IMR-90 (cell line): ENCODE measurements at regions not wholly inside any gene's neighbourhood (a gene's known extent, or its start where the extent isn't known, plus 50 kb on each side); places are given as distances from the start of the nearest gene placed in this dataset.

Experiments
- CEBPB ChIP-seq: IDR thresholded peaks from 2 replicates; pipeline ENCODE4 v1.6.1; 2012; ENCODE audit warnings: low read depth, low read length, improper control_type of control experiment
- CTCF ChIP-seq: conservative IDR thresholded peaks from 2 replicates; pipeline ENCODE4 v1.5.1; 2012; ENCODE audit warnings: mild to moderate bottlenecking, low read depth, low read length, improper control_type of control experiment
- ELK1 ChIP-seq: fragments of 150-350 bp; IDR thresholded peaks from 2 replicates; pipeline ENCODE4 v1.6.1; 2016; ENCODE audit warnings: low read depth, mild to moderate bottlenecking, low read length, moderate library complexity, borderline replicate concordance
- FOS ChIP-seq: fragments of 150-350 bp; IDR thresholded peaks from 2 replicates; pipeline ENCODE4 v1.6.1; 2016; ENCODE audit warnings: low read depth, low read length
- NFE2L2 ChIP-seq: fragments of 150-350 bp; IDR thresholded peaks from 2 replicates; pipeline ENCODE4 v1.6.1; 2016; ENCODE audit warnings: low read depth, mild to moderate bottlenecking, low read length
- POLR2A ChIP-seq: IDR thresholded peaks from 2 replicates; pipeline ENCODE4 v1.6.1; 2012; ENCODE audit warnings: mild to moderate bottlenecking, low read depth, low read length
- RAD21 ChIP-seq: IDR thresholded peaks from 2 replicates; pipeline ENCODE4 v1.6.1; 2012; ENCODE audit warnings: low read length, improper control_type of control experiment
- RCOR1 ChIP-seq: IDR thresholded peaks from 2 replicates; pipeline ENCODE4 v1.6.1; 2012; ENCODE audit warnings: mild to moderate bottlenecking, low read length, improper control_type of control experiment; ENCODE audit not compliant: insufficient replicate concordance
- SMC3 ChIP-seq: fragments of 150-350 bp; IDR thresholded peaks from 2 replicates; pipeline ENCODE4 v1.6.1; 2016; ENCODE audit warnings: low read depth, mild to moderate bottlenecking, antibody characterized with exemption, low read length, moderate library complexity
- TF ChIP-seq, protein P1 (sequence below): fragments of 150-350 bp; IDR thresholded peaks from 2 replicates; pipeline ENCODE4 v1.6.1; 2017; ENCODE audit warnings: mild to moderate bottlenecking, antibody characterized with exemption, low read length, low read depth

DNA sequence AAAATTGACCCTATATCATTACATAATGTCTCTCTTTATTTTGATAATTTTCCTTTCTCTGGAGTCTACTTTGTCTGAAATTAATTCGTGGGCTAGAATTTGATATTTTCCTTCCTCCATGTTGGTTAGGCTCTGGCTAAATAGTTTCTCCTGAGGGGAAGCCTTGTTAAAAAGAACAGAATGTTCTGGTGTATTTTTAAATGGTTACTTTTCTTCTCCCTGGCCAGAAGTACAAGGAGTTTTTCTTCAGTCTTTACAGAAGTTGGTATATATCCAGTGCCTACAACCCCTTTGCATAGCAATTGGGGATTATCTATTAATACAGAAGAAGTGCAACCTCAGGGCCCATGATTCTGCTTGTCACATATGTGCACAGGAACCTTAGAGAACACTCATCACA is 185.6 kb upstream of the RAB4A start:
- TF ChIP-seq FOS (no peak), CTCF (no peak), SMC3 (no peak), RAD21 (no peak), POLR2A (no peak), NFE2L2 (no peak), CEBPB (no peak), RCOR1 (no peak), ELK1 (no peak)
- TF ChIP-seq, protein P1, sequence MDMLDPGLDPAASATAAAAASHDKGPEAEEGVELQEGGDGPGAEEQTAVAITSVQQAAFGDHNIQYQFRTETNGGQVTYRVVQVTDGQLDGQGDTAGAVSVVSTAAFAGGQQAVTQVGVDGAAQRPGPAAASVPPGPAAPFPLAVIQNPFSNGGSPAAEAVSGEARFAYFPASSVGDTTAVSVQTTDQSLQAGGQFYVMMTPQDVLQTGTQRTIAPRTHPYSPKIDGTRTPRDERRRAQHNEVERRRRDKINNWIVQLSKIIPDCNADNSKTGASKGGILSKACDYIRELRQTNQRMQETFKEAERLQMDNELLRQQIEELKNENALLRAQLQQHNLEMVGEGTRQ = no peak
